ENCODE measurements at regions not wholly inside any gene's neighbourhood (a gene's known extent, or its start where the extent isn't known, plus 50 kb on each side); places are given as distances from the start of the nearest gene placed in this dataset.

- no peak for TF ChIP-seq CTCF (conservative IDR thresholded peaks at IDR 0.05; ENCODE audit: low read depth, low read length)
- no peak overlapping the region for H3K4me3 ChIP-seq (ENCODE audit: low read depth, low read length)
- DNase-seq (ENCODE audit: low read depth) = no peak
Observed at GRCh38 chr10:4008676-4009382, 223.8 kb upstream of the KLF6 start.

- H3K4me3 ChIP-seq (ENCODE audit: low read depth, low read length) = no peak overlapping the region
- no peak for TF ChIP-seq CTCF (conservative IDR thresholded peaks at IDR 0.05; ENCODE audit: low read depth, low read length)
- DNase-seq (ENCODE audit: low read depth) = no peak
Observed at GRCh38 chr10:4007771-4008170, 222.8 kb upstream of the KLF6 start.

- no peak for TF ChIP-seq CTCF (conservative IDR thresholded peaks at IDR 0.05; ENCODE audit: low read depth, low read length)
- H3K4me3 ChIP-seq (ENCODE audit: low read depth, low read length) = no peak overlapping the region
- no peak for DNase-seq (ENCODE audit: low read depth)
Observed at GRCh38 chr10:4006858-4007257, 221.8 kb upstream of the KLF6 start.

DNA sequence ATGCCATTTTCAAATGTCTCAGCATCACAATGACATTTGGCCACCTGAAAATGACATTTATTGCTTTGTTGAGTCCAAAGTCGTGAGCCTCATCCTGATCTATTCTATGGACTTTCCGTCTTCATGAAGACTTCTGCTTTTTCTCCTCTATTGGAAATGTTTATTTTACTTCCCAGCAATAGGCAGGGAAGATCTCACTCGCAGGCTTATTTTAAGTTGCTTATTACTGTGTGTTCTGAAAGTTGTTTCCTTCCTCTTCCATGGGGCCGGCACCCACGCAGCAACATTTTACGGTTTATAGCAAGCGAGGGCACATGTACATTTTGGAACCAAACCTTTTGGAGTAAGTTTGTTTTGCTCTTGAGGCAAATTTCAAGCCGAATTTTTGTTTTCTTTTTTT, 221.0 kb upstream of the KLF6 start:
- H3K4me3 ChIP-seq (ENCODE audit: low read depth, low read length) = no peak overlapping the region
- DNase-seq (ENCODE audit: low read depth) = no peak
- no peak for TF ChIP-seq CTCF (conservative IDR thresholded peaks at IDR 0.05; ENCODE audit: low read depth, low read length)

GRCh38 chr10:4004990-4005389, 220.0 kb upstream of the KLF6 start:
- DNase-seq (ENCODE audit: low read depth) = no peak
- no peak for TF ChIP-seq CTCF (conservative IDR thresholded peaks at IDR 0.05; ENCODE audit: low read depth, low read length)
- no peak overlapping the region for H3K4me3 ChIP-seq (ENCODE audit: low read depth, low read length)

- no peak for DNase-seq (ENCODE audit: low read depth)
- TF ChIP-seq CTCF (conservative IDR thresholded peaks at IDR 0.05; ENCODE audit: low read depth, low read length) = no peak
- no peak overlapping the region for H3K4me3 ChIP-seq (ENCODE audit: low read depth, low read length)
Observed at GRCh38 chr10:4004144-4004543, 219.1 kb upstream of the KLF6 start.

GRCh38 chr10:4003348-4003973, 218.5 kb upstream of the KLF6 start:
- H3K4me3 ChIP-seq (ENCODE audit: low read depth, low read length) = no peak overlapping the region
- TF ChIP-seq CTCF (conservative IDR thresholded peaks at IDR 0.05; ENCODE audit: low read depth, low read length) = no peak

More at GRCh38 chr10:4003348-4003973, 218.5 kb upstream of the KLF6 start:
- DNase-seq (ENCODE audit: low read depth) = no peak
